GM12892 (cell line): ENCODE measurements at regions not wholly inside any gene's neighbourhood (a gene's known extent, or its start where the extent isn't known, plus 50 kb on each side); places are given as distances from the start of the nearest gene placed in this dataset.

Experiments used
- POLR2A ChIP-seq: IDR thresholded peaks from 2 replicates; pipeline ENCODE4 v1.6.1; 2011; ENCODE audit warnings: low read depth, low read length, control low read depth
- POLR2AphosphoS5 ChIP-seq: IDR thresholded peaks from 2 replicates; pipeline ENCODE4 v1.6.1; 2011; ENCODE audit warnings: low read depth, low read length, control low read depth
- TAF1 ChIP-seq: IDR thresholded peaks from 2 replicates; pipeline ENCODE4 v1.6.1; 2011; ENCODE audit warnings: low read depth, mild to moderate bottlenecking, control low read depth, low read length, borderline replicate concordance

GRCh38 chr3:40858364-40859115 lies 333.8 kb downstream of the ZNF621 start:
- TF ChIP-seq POLR2AphosphoS5, result no peak
- TF ChIP-seq POLR2A, result no peak
- no peak for TF ChIP-seq TAF1
